GM23338 (cell line): ENCODE measurements at regions not wholly inside any gene's neighbourhood (a gene's known extent, or its start where the extent isn't known, plus 50 kb on each side); places are given as distances from the start of the nearest gene placed in this dataset.

ENCODE experiments used
- ATAC-seq: fragments of 200-7000 bp; cut with Tn5 transposase; 3 replicates; pipeline ENCODE4 v1.9.1; 2020
- DNase-seq: peaks from one replicate; pipeline ENCODE4 v3.0.0-alpha.2; 2015; ENCODE audit warnings: low spot score
- H2AFZ ChIP-seq: fragments of 200-600 bp; sonication (generic); 2 replicates; pipeline ENCODE4 v1.8.0; 2016; ENCODE audit warnings: antibody characterized with exemption, mild to moderate bottlenecking, moderate library complexity
- H3F3A ChIP-seq: fragments of 200-600 bp; sonication (generic); replicated peaks from 2 replicates; pipeline ENCODE4 v1.8.0; 2017; ENCODE audit warnings: antibody characterized with exemption, mixed run types, low read depth
- H3K27ac ChIP-seq: fragments of 200-600 bp; sonication (generic); 2 replicates; pipeline ENCODE4 v1.6.1; 2016; ENCODE audit warnings: low read depth
- H3K27me3 ChIP-seq: fragments of 200-600 bp; sonication (generic); 2 replicates; pipeline ENCODE4 v1.8.0; 2016; ENCODE audit warnings: mild to moderate bottlenecking, mixed run types, moderate library complexity; ENCODE audit not compliant: insufficient read depth
- H3K36me3 ChIP-seq: fragments of 200-600 bp; sonication (generic); 2 replicates; pipeline ENCODE4 v1.8.0; 2016; ENCODE audit warnings: mild to moderate bottlenecking; ENCODE audit not compliant: insufficient read depth
- H3K4me1 ChIP-seq: fragments of 200-600 bp; sonication (generic); 2 replicates; pipeline ENCODE4 v1.8.0; 2016; ENCODE audit warnings: mild to moderate bottlenecking, moderate library complexity; ENCODE audit not compliant: insufficient read depth
- H3K4me2 ChIP-seq: fragments of 200-600 bp; sonication (generic); 2 replicates; pipeline ENCODE4 v1.7.1; 2017; ENCODE audit warnings: mixed run types
- H3K4me3 ChIP-seq: fragments of 200-600 bp; sonication (generic); 2 replicates; pipeline ENCODE4 v1.6.1; 2016; ENCODE audit warnings: mixed run types
- H3K79me2 ChIP-seq: fragments of 200-600 bp; sonication (generic); replicated peaks from 2 replicates; pipeline ENCODE4 v1.8.0; 2017; ENCODE audit warnings: mild to moderate bottlenecking; ENCODE audit not compliant: insufficient read depth
- H3K9me2 ChIP-seq: fragments of 200-600 bp; sonication (generic); 2 replicates; pipeline ENCODE4 v1.8.0; 2017; ENCODE audit not compliant: insufficient read depth
- H4K20me1 ChIP-seq: fragments of 200-600 bp; sonication (generic); replicated peaks from 2 replicates; pipeline ENCODE4 v1.8.0; 2017; ENCODE audit warnings: mild to moderate bottlenecking; ENCODE audit not compliant: insufficient read depth
- H3K27ac Mint-ChIP-seq: 2 replicates; pipeline ENCODE4 v1.8.0; 2020; ENCODE audit warnings: inconsistent platforms, mild to moderate bottlenecking, moderate library complexity, mixed read lengths
- H3K27me3 Mint-ChIP-seq: 3 replicates; pipeline ENCODE4 v1.8.0; 2022; ENCODE audit warnings: low read depth, mild to moderate bottlenecking, moderate library complexity, mixed read lengths, inconsistent platforms; ENCODE audit not compliant: insufficient read depth, poor library complexity
- H3K36me3 Mint-ChIP-seq: 3 replicates; pipeline ENCODE4 v1.8.0; 2021; ENCODE audit warnings: low read depth, mild to moderate bottlenecking, inconsistent platforms, moderate library complexity, mixed read lengths
- H3K4me1 Mint-ChIP-seq: 3 replicates; pipeline ENCODE4 v1.8.0; 2020; ENCODE audit warnings: mild to moderate bottlenecking, inconsistent platforms, mixed read lengths
- H3K4me3 Mint-ChIP-seq: 3 replicates; pipeline ENCODE4 v1.8.0; 2021; ENCODE audit warnings: moderate library complexity, mild to moderate bottlenecking, inconsistent platforms, mixed read lengths
- H3K9me3 Mint-ChIP-seq: 3 replicates; pipeline ENCODE4 v1.8.0; 2020; ENCODE audit warnings: moderate library complexity, mild to moderate bottlenecking, inconsistent platforms, mixed read lengths
- CREB1 ChIP-seq: fragments of 250-450 bp; sonication (Bioruptor Pico); IDR thresholded peaks from 2 replicates; pipeline ENCODE4 v1.5.0; 2020; ENCODE audit warnings: low read depth, mild to moderate bottlenecking, moderate library complexity
- EZH2 ChIP-seq: fragments of 200-600 bp; sonication (generic); IDR thresholded peaks from one replicate; pipeline ENCODE4 v1.8.0; 2017; ENCODE audit warnings: antibody characterized with exemption, mild to moderate bottlenecking, low read depth; ENCODE audit not compliant: unreplicated experiment
- EZH2phosphoT487 ChIP-seq: fragments of 200-600 bp; sonication (generic); IDR thresholded peaks from one replicate; pipeline ENCODE4 v1.8.1; 2018; ENCODE audit warnings: antibody characterized with exemption; ENCODE audit not compliant: unreplicated experiment
- JUNB ChIP-seq: IDR thresholded peaks from one replicate; pipeline ENCODE4 v1.6.1; 2016; ENCODE audit warnings: antibody characterized with exemption; ENCODE audit not compliant: unreplicated experiment
- NANOG ChIP-seq: IDR thresholded peaks from 2 replicates; pipeline ENCODE4 v1.6.1; 2016; ENCODE audit warnings: antibody characterized with exemption, borderline replicate concordance
- POLR2AphosphoS5 ChIP-seq: IDR thresholded peaks from 2 replicates; pipeline ENCODE4 v1.6.1; 2016; ENCODE audit warnings: antibody characterized with exemption, low read depth
- REST ChIP-seq: IDR thresholded peaks from one replicate; pipeline ENCODE4 v1.6.1; 2018; ENCODE audit warnings: antibody characterized with exemption; ENCODE audit not compliant: unreplicated experiment
- STAT1 ChIP-seq: IDR thresholded peaks from one replicate; pipeline ENCODE4 v1.6.1; 2016; ENCODE audit warnings: antibody characterized with exemption; ENCODE audit not compliant: unreplicated experiment
- ZNF114 ChIP-seq: fragments of 250-450 bp; sonication (Bioruptor Pico); IDR thresholded peaks from 2 replicates; pipeline ENCODE4 v1.5.0; 2020; ENCODE audit warnings: mild to moderate bottlenecking, moderate library complexity
- ZNF331 ChIP-seq: fragments of 250-450 bp; sonication (Bioruptor Pico); IDR thresholded peaks from 2 replicates; pipeline ENCODE4 v1.5.0; 2020; ENCODE audit warnings: low read depth, mild to moderate bottlenecking, moderate library complexity
- ZNF462 ChIP-seq: fragments of 250-450 bp; sonication (Bioruptor Pico); IDR thresholded peaks from 2 replicates; pipeline ENCODE4 v1.5.0; 2020; ENCODE audit warnings: mild to moderate bottlenecking, moderate library complexity
- TF ChIP-seq, protein P1 (sequence below), 2 experiments: fragments of 200-600 bp in 1 of 2; sonication (generic) in 1 of 2; conservative IDR thresholded peaks; 2 replicates each; pipeline versions ENCODE4 v1.5.1 to v1.6.1; 2016 to 2017; ENCODE audit warnings: antibody characterized with exemption in 2 of 2, low read depth in 2 of 2, mild to moderate bottlenecking in 2 of 2, moderate library complexity in 1 of 2
- TF ChIP-seq, protein P2 (sequence below): IDR thresholded peaks from 2 replicates; pipeline ENCODE4 v1.6.1; 2016; ENCODE audit warnings: antibody characterized with exemption

GRCh38 chr3:99373088-99373845 lies 265.1 kb upstream of the COL8A1 start:
- TF ChIP-seq CREB1 (CRISPR knock-in tag) (no peak), ZNF331 (no peak), NANOG (no peak), ZNF462 (no peak), EZH2phosphoT487 (no peak), EZH2 (no peak), JUNB (no peak), REST (no peak), POLR2AphosphoS5 (no peak), ZNF114 (CRISPR knock-in tag) (no peak), STAT1 (no peak)
- TF ChIP-seq, protein P1, sequence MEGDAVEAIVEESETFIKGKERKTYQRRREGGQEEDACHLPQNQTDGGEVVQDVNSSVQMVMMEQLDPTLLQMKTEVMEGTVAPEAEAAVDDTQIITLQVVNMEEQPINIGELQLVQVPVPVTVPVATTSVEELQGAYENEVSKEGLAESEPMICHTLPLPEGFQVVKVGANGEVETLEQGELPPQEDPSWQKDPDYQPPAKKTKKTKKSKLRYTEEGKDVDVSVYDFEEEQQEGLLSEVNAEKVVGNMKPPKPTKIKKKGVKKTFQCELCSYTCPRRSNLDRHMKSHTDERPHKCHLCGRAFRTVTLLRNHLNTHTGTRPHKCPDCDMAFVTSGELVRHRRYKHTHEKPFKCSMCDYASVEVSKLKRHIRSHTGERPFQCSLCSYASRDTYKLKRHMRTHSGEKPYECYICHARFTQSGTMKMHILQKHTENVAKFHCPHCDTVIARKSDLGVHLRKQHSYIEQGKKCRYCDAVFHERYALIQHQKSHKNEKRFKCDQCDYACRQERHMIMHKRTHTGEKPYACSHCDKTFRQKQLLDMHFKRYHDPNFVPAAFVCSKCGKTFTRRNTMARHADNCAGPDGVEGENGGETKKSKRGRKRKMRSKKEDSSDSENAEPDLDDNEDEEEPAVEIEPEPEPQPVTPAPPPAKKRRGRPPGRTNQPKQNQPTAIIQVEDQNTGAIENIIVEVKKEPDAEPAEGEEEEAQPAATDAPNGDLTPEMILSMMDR (conservative IDR thresholded peaks at IDR 0.05; ENCODE audit: low read depth in 2 of 2) = no peak
- TF ChIP-seq, protein P2, sequence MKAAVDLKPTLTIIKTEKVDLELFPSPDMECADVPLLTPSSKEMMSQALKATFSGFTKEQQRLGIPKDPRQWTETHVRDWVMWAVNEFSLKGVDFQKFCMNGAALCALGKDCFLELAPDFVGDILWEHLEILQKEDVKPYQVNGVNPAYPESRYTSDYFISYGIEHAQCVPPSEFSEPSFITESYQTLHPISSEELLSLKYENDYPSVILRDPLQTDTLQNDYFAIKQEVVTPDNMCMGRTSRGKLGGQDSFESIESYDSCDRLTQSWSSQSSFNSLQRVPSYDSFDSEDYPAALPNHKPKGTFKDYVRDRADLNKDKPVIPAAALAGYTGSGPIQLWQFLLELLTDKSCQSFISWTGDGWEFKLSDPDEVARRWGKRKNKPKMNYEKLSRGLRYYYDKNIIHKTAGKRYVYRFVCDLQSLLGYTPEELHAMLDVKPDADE = no peak
- Mint-ChIP-seq H3K4me1 (no peaks in the 10 kb centered on the region), H3K36me3 (no peaks in the 10 kb centered on the region), H3K9me3 (no peaks in the 10 kb centered on the region), H3K4me3 (no peak overlapping the region), H3K27ac (no peak overlapping the region), H3K27me3 (peaks cover 2% of the 10 kb centered on the region)
- Histone ChIP-seq H4K20me1 (no peaks in the 10 kb centered on the region), H3K4me2 (no peak overlapping the region), H3K9me2 (no peaks in the 10 kb centered on the region; the same call in 1 of the 2 replicates), H3K27ac (no peak overlapping the region), H3K79me2 (no peaks in the 10 kb centered on the region), H2AFZ (no peak overlapping the region), H3K4me1 (no peaks in the 10 kb centered on the region), H3F3A (no peaks in the 10 kb centered on the region), H3K4me3 (no peak overlapping the region), H3K36me3 (no peaks in the 10 kb centered on the region), H3K27me3 (no peaks in the 10 kb centered on the region)
- DNase-seq (no peak), ATAC-seq (no peak)
